NCI-H460 (cell line): ENCODE measurements at regions not wholly inside any gene's neighbourhood (a gene's known extent, or its start where the extent isn't known, plus 50 kb on each side); places are given as distances from the start of the nearest gene placed in this dataset.

Experiments
- DNase-seq: peaks from one replicate; pipeline ENCODE4 v3.0.0-alpha.2; 2016; ENCODE audit warnings: low read depth; ENCODE audit errors: extremely low read depth

DNA sequence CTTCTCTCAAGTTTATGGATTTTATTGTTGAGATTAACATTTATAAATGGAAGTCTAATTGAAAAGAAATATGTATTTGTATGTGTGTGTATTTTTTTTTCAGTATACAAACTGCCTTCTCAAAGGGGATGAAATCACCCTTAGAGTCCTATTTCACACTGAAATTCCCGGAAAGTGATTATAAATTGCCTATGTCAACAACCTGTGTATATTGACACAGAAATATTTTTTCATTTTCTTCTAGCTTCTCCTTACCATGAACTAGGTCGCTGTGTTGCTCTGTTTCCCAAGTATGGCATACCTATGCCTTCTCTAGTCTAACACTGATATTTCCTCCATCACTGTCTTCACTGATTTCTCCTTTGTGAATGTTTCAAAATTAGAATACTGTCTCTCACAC lies 444.0 kb upstream of the AZI2 start:
- DNase-seq, result no peak

DNA sequence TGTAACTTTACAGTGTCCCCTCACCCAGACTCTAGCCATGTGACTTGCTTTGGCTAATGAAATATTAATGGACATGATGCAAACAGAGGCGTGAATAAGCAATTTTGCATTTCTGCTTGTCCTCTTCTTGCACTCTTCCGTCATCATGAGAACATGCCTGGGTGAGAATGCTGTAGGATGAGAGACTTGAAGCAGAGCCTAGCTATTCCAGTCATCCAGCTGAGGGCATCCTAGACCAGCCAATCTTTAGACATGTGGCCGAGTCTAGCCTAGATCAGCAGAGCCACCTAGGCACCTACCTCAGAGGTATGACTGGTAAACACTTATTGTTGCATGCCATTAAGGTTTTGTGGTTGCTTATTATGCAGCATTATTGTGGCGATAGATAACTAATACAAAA lies 450.5 kb upstream of the AZI2 start:
- DNase-seq, result peak; percentile 1

DNA sequence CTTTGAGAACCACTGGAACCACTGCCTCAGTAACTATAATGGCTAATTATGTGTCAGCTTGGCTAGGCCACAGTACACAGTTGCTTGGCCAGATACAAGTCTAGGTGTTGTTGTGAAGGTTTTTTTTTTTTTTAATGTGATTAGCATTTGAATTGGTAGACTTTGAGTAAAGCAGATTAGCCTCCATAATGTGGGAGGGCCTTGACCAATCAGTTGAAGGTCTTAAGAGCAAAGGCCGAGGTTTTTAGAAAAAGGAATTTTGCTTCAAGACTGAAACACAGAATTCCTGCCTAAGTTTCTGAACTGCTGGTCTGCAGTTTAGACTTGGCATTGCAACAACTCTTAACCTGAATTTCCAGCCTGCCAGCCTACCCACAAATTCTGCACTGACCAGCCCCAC lies 451.6 kb upstream of the AZI2 start:
- no peak for DNase-seq

- no peak for DNase-seq
These were observed 459.4 kb upstream of the AZI2 start for GRCh38 chr3:28808068-28808467.

DNA sequence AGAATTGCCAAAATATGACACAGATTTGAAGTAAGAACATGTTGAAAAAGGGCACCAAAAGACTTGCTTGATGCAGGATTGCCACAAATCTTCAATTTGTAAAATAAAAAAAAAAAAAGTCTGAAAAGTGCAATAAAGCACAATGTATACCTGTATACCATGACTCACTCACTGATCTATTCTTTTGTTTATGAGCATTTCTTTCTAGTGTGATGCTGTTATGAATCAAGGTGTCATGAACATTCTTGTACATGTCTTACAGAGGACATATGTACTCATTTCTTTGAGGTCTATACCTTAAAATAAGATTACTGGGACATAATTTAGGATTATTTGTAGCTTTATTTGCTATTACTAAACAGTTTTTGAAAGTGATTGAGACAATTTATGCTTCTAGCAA lies 464.9 kb upstream of the RBMS3 start:
- no peak for DNase-seq

DNA sequence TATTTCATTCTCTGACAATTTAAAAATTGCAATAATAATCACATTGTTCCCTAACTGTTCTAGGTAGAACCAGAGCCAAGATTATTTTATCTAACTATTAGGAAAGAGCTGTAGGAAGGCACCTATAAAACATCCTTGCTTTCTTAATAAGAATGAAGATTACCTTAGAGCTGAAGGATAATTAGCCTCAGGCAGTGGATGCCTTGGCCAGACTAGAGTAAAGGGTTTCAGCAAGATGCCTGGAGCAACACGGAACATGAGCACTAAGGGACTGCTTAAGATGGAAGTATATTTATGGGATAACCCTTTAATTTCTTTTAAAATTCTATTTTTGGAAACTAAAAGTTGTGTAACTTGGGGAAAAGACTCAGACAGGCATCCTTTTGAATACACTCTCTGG lies 456.6 kb upstream of the RBMS3 start:
- DNase-seq, result no peak

- DNase-seq, result no peak
These were observed 454.0 kb upstream of the RBMS3 start for GRCh38 chr3:28826840-28827239.

DNA sequence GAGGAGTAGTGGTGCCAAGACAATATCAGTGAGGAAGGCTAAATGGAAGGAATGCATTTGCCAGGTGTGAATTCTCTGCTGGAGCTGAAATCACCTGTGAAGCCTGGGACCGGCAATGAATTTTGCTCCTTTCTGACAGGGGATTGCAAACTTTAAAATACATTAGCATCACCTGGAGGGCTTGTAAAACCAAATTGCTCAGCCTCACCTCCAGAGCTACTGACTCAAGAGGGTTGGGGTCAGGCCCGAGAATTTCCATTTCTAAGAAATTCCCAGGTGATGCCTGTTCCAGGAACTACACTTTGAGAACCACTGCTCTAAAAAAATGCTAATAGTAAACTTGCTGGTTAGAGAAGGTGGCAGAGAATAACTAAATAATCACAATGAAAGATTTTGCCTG lies 445.6 kb upstream of the RBMS3 start:
- no peak for DNase-seq

DNA sequence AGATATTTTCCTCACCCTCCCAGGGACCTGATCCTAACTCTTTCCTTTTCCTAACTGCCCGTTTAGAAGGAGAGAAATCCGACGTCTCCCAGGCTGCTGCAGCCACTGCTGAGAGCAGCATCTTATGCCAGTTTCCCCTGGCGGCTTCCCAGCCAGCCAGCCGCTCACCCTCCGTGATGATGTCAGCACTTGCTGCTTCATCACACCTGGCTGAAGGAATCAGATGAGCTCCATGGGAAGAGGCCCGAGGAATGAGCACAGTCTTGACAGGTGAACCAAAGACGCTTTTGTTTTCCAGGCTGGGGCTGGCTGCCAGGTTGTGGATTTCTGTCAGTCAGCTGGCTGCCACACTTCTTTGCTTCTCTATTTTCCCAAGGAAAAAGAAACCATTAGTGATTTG lies 445.1 kb upstream of the RBMS3 start:
- DNase-seq, result no peak

DNA sequence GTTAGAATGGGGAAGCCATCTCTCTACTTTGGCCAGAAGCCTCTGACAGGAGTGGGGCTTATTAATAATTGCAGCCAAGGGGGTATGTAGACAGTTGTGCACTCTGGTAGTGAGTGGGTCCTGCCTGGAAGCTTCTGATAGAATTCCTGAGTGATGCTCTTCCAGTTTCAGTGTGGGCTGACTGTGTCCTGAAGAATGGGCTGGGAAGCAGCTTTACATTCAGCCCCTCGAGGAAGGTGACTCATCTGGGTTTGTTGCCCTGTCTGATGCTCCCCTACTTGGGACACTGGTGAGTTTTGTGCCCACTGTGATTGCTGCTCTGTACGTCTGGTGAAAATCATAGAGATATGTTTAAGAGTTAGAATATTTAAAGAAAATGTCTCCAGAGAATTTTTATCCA lies 444.7 kb upstream of the RBMS3 start:
- no peak for DNase-seq

DNA sequence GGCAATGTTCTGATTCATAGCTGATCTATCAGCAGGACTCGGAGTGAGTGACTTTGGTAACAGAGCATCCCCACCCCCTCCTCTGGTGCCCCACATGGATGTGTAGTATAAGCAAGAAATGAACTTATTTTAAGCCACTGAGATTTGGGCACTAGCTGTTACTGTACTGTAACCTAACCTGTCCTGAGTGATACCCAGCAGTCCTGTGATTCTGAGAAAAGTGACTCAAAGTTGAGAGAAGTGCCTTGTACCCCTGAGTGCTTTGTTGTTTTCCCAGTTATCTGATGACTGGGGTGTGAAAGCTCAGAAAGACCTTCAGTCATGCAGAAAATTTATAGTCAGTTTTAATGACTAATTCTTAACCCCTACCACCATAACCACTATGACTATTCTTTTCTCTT lies 439.9 kb upstream of the RBMS3 start:
- DNase-seq, result no peak

GRCh38 chr3:28841441-28841840 lies 439.4 kb upstream of the RBMS3 start:
- no peak for DNase-seq

DNA sequence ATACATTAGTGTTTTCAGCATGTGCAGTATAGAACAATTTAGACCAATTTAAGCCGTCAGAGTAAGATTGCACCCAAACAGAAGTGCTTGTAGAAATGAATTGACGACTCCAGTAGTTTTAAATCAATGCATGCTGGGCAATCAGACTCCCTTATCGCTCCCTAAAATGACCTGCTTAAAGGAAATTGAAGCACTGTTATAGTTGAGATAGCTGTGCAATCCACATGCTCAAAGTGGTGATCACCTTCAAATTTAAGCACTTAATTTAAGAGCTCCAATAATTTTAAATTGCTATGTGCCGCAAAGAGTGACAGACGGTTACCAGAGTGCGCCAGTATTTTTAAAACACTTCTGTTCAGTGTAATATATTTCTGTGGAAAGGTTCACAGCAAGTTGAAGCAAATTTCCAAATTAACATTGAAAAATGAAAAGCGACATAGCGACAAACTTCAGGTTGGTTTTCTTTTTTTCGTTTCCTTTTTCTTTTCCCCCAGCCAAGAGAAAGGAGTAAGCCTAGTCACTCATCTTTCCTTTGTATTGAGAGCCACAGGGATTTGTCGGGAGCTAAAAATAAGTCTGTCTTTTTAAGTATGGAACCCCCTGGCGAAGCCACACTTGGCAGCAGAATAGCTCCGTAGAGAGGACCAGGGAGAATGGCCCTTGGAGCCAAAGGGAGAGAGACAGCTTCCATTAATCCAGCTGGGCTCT lies 436.4 kb upstream of the RBMS3 start:
- no peak for DNase-seq

- no peak for DNase-seq
These were observed 435.9 kb upstream of the RBMS3 start for GRCh38 chr3:28845006-28845324.

- no peak for DNase-seq
These were observed 433.8 kb upstream of the RBMS3 start for GRCh38 chr3:28846971-28847478.

DNA sequence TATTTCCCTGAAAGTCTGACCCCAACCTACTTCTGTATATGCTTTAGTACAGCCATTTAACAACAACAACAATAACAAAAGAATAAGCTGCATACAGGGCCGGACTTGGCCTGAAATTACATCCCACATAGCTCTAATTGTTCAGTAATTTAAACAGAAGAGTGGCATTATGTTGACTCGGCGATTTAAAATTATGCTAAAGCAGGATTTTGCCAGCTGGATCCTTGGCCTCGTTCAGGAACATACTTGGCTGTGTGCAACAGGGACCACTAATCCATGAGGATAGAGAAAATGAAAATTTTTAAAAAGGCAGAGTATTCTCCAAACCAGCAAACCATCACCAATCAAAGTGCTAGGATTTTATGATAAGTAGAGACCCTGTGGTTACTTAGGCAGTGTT lies 433.1 kb upstream of the RBMS3 start:
- no peak for DNase-seq

GRCh38 chr3:28850186-28850585 lies 430.7 kb upstream of the RBMS3 start:
- no peak for DNase-seq

DNA sequence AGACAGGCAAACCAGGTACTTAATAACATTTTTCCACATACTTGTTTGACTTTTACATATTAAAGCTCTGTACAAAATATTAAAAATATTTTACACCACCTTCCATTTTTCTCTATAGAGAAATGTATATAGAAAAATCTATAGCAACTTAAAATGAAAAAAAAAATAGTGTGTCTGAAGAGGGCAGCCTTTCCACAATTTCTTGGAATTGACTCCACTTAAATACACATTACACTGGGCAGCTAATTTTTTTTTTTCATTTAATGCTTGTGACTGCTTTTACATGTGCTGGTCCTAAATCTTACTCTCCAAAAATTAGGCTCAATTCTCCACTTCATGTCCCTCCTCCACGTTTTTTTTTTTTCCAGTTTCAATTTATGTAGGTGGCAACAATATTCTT lies 427.0 kb upstream of the RBMS3 start:
- DNase-seq, result peak; percentile 13

GRCh38 chr3:28856796-28857195 lies 424.1 kb upstream of the RBMS3 start:
- DNase-seq, result no peak

- DNase-seq, result no peak
These were observed 421.0 kb upstream of the RBMS3 start for GRCh38 chr3:28859897-28860296.

DNA sequence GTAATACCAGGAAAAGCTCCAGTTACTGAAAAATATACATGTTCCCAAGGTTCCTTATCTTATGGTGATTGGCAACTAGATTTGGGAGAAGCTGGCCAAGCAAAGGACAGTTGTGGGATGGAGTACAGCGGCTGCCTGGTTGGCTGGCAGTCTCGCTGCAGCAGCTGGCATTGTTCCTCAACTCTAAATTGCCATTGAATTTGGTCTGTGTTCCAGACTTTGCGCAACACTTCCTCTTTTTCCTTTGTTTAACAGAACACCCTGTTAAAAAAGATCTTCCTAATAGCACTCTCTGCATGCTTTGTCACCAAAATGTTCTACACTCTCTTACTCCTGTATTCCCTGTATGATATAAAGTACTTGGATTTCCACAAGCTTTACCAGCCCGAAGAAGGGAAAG lies 420.6 kb upstream of the RBMS3 start:
- no peak for DNase-seq

GRCh38 chr3:28863186-28863585 lies 417.7 kb upstream of the RBMS3 start:
- no peak for DNase-seq

GRCh38 chr3:28867836-28868235 lies 413.0 kb upstream of the RBMS3 start:
- DNase-seq, result no peak
